Activated T-helper 17 cell treated with anti-CD3 and anti-CD28 coated beads, Interleukin-2, amount 50 U/mL, for 72 hours (primary cell): ENCODE measurements at regions not wholly inside any gene's neighbourhood (a gene's known extent, or its start where the extent isn't known, plus 50 kb on each side); places are given as distances from the start of the nearest gene placed in this dataset.
"Not testable (repeated sequence)": the region's sequence is repeated elsewhere in the genome, so short reads cannot be mapped to it uniquely, and the experiment has no call there.

Source experiments
- ATAC-seq: fragments of 150-1000 bp; cut with Tn5 transposase; replicated peaks from 2 replicates; pipeline ENCODE4 v1.10.0; 2021; ENCODE audit warnings: mild to moderate bottlenecking, moderate library complexity
- H3K27ac Mint-ChIP-seq: one replicate; pipeline ENCODE4 v1.8.0; 2022; ENCODE audit warnings: mixed read lengths
- H3K27me3 Mint-ChIP-seq: one replicate; pipeline ENCODE4 v1.8.0; 2022; ENCODE audit warnings: mixed read lengths
- H3K36me3 Mint-ChIP-seq: one replicate; pipeline ENCODE4 v1.8.0; 2022; ENCODE audit warnings: low read depth, mild to moderate bottlenecking, mixed read lengths
- H3K4me1 Mint-ChIP-seq: one replicate; pipeline ENCODE4 v1.8.0; 2022; ENCODE audit warnings: mixed read lengths
- H3K4me3 Mint-ChIP-seq: one replicate; pipeline ENCODE4 v1.8.0; 2022; ENCODE audit warnings: mild to moderate bottlenecking, mixed read lengths
- H3K9me3 Mint-ChIP-seq: one replicate; pipeline ENCODE4 v1.8.0; 2022; ENCODE audit warnings: mixed read lengths

DNA sequence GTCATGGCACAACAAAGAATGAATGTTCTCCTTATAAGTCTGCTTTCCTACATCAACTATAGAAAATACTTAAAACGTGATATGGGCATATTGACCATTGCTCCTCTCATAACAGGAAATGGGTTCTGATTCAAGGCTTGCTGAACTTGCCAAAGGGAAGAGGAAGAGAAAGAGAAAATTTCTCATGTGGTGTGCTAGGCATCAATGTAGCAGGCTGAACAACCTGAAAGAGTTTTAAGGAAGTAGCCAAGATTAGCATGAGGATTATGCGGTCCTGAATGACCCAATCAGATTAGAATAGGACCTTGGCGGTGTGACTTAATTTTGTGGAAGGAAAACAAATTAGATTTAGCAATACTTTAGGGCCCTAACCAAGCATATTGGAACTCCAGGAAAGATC, 617.7 kb upstream of the CDH11 start:
- no peaks in the 10 kb centered on the region for H3K4me1 Mint-ChIP-seq
- H3K4me3 Mint-ChIP-seq = no peak overlapping the region
- H3K9me3 Mint-ChIP-seq = peaks cover 12% of the 10 kb centered on the region
- no peaks in the 10 kb centered on the region for H3K36me3 Mint-ChIP-seq
- H3K27me3 Mint-ChIP-seq = no peaks in the 10 kb centered on the region
- no peak for ATAC-seq
- no peak overlapping the region for H3K27ac Mint-ChIP-seq

DNA sequence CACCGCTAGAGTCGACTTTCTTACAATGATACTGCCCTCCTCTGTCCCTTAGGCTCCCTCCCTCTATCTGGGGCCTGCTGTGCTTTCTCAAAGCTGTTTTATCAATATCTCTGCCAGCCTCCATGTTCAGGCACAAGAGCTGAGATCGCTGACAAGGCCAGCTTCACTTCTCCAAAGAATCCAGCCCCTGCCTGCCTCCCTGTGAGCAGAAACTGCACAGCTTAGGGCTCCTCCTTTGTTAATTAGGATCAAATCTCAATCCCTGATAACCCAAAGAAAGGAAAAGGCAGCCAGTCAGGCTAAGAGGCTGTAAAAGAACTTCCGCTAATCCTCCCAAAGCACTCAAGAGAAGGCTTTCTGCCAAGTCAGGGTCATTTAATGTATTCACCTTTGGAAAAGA, 616.0 kb upstream of the CDH11 start:
- Mint-ChIP-seq H3K27ac (no peak overlapping the region), H3K9me3 (peaks cover 5% of the 10 kb centered on the region), H3K36me3 (no peaks in the 10 kb centered on the region), H3K4me1 (no peaks in the 10 kb centered on the region), H3K27me3 (no peaks in the 10 kb centered on the region), H3K4me3 (no peak overlapping the region)
- no peak for ATAC-seq

DNA sequence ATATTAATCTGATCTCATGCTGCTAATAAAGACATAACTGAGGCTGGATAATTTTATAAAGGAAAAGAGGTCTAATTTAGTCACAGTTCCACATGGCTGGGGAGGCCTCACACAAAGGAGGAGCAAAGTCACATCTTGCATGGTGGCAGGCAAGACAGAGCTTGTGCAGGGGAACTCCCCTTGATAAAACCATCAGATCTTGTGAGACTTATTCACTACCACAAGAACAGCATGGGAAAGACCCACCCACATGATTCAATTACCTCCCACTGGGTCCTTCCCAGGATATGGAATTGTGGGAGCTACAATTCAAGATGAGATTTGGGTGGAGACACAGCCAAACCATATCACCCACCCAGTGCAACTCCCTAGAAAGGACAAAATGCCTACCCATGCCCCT, 613.8 kb upstream of the CDH11 start:
- H3K9me3 Mint-ChIP-seq, ATAC-seq, H3K27me3 Mint-ChIP-seq, H3K27ac Mint-ChIP-seq, H3K4me1 Mint-ChIP-seq, H3K36me3 Mint-ChIP-seq, H3K4me3 Mint-ChIP-seq: not testable (repeated sequence)

DNA sequence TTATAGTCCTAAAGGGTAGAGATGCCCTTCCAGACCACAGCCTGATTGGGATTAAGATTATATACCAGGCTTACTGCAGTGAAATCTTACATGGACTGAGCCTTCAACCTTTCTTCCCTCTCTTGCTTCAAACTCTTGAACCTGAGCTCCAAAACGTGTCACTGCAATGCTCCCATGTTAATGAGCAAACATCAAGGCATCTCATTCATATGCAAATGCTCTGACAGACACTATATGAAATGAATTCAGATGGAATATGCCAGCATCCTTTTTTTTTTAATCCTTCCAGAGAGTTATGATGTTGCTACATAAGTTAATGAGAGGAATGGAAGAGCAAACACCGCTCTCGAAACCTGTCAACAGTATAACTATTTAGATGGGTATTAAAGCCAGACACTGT, 611.9 kb upstream of the CDH11 start:
- Mint-ChIP-seq H3K9me3 (peaks cover 3% of the 10 kb centered on the region), H3K4me3 (no peak overlapping the region), H3K4me1 (no peaks in the 10 kb centered on the region), H3K27me3 (no peaks in the 10 kb centered on the region), H3K27ac (no peak overlapping the region), H3K36me3 (no peaks in the 10 kb centered on the region)
- ATAC-seq = no peak

- no peaks in the 10 kb centered on the region for H3K36me3 Mint-ChIP-seq
- H3K27ac Mint-ChIP-seq = no peak overlapping the region
- no peaks in the 10 kb centered on the region for H3K4me1 Mint-ChIP-seq
- H3K27me3 Mint-ChIP-seq = no peaks in the 10 kb centered on the region
- H3K4me3 Mint-ChIP-seq = no peak overlapping the region
- ATAC-seq = no peak
- peaks cover 3% of the 10 kb centered on the region for H3K9me3 Mint-ChIP-seq
Observed at GRCh38 chr16:65731833-65732232, 610.0 kb upstream of the CDH11 start.

DNA sequence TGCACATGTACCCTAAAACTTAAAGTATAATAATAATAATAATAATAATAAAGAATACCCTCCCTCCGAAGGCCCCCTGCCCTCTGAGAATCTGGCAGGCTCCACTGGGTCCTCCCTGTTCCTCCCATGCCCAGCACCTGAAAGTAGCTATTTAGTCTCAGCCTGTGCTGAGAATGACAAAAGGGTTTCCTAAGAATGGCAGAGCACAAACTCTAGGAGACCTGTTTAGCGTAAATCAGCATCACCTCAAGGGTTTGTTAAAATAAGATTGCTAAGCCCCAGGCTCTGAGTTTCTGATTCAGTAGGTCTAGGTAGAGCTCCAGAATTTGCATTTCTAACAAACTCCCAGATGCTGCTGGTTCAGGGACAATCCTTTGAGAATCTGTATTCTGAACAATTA, 606.8 kb upstream of the CDH11 start:
- H3K4me1 Mint-ChIP-seq = no peaks in the 10 kb centered on the region
- H3K9me3 Mint-ChIP-seq = peaks cover 3% of the 10 kb centered on the region
- no peak overlapping the region for H3K27ac Mint-ChIP-seq
- ATAC-seq = no peak
- no peaks in the 10 kb centered on the region for H3K36me3 Mint-ChIP-seq
- H3K27me3 Mint-ChIP-seq = no peaks in the 10 kb centered on the region
- no peak overlapping the region for H3K4me3 Mint-ChIP-seq

- peaks cover 3% of the 10 kb centered on the region for H3K9me3 Mint-ChIP-seq
Observed at GRCh38 chr16:65728167-65728566, 606.3 kb upstream of the CDH11 start.

DNA sequence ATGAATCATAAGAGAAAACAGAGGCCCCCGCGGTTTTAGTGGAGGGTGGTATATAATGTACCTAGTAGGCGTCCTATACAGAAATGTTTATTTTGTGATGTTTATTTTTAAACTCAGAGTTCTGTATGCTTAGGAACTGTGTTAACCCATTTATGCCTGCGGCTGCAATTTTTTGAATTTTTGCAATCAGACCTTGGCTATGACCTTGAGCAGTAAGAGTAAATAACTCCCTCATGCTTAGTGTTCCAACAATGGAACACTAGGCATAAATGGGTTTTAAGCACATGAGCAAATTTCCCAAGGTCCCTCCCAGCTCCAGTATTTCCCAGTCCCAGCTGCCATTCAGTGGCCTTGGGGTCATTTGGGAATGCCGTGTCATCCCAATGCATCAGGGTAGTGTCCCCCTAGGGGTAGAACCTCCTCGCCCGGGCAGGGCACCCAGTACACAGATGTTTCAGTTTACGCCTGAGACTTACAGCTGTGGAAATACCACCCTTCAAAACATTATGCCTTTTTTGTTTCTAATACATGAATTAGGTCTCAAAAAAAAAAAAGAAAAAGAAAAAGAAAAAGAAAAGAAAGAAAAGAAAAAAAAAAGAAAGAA, 605.8 kb upstream of the CDH11 start:
- Mint-ChIP-seq H3K9me3 (peaks cover 3% of the 10 kb centered on the region), H3K4me1 (no peaks in the 10 kb centered on the region), H3K4me3 (no peak overlapping the region), H3K27ac (no peak overlapping the region), H3K27me3 (no peaks in the 10 kb centered on the region), H3K36me3 (no peaks in the 10 kb centered on the region)
- ATAC-seq = no peak

More at GRCh38 chr16:65728167-65728566, 606.3 kb upstream of the CDH11 start:
- H3K27ac Mint-ChIP-seq = no peak overlapping the region
- H3K4me1 Mint-ChIP-seq = no peaks in the 10 kb centered on the region
- no peaks in the 10 kb centered on the region for H3K27me3 Mint-ChIP-seq
- ATAC-seq = no peak
- no peak overlapping the region for H3K4me3 Mint-ChIP-seq
- H3K36me3 Mint-ChIP-seq = no peaks in the 10 kb centered on the region

DNA sequence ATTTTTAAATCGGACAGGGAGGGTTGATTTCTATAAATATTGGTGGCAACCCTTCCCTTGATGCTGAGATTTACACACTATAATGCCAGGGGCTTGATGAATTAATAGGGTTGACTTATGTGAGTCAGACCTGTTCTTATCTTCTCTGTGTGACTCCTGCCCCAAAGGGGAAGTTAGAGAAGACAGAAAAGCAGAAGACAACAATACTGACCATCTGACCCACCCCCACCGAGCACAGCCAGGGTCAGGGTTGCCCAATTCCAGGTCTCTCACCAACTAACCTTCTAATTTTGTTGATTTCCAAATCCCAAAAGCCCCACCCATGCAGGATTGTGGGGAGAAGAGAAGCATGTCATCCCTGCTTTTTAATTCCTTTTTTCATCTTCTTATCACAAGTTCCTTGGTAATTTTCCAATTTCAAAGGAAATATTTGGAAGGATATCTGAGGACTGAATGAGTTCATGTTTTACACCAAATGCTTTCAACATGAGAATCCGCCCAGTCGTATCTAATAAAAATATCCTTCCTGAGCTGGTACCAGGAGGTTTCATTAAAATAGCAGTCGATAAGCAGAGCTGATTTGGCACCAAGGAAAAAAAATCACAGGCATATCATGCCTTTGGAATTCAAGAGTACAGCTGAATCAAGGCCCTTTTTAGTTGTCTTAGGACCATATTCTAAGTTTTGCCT, 603.4 kb upstream of the CDH11 start:
- H3K4me1 Mint-ChIP-seq = no peaks in the 10 kb centered on the region
- H3K27ac Mint-ChIP-seq = no peak overlapping the region
- ATAC-seq = no peak
- no peaks in the 10 kb centered on the region for H3K27me3 Mint-ChIP-seq
- no peaks in the 10 kb centered on the region for H3K9me3 Mint-ChIP-seq
- no peak overlapping the region for H3K4me3 Mint-ChIP-seq
- no peaks in the 10 kb centered on the region for H3K36me3 Mint-ChIP-seq

GRCh38 chr16:65722429-65722828, 600.6 kb upstream of the CDH11 start:
- H3K27ac Mint-ChIP-seq = no peak overlapping the region
- peaks cover 10% of the 10 kb centered on the region for H3K9me3 Mint-ChIP-seq
- no peak overlapping the region for H3K4me3 Mint-ChIP-seq
- H3K36me3 Mint-ChIP-seq = no peaks in the 10 kb centered on the region
- no peaks in the 10 kb centered on the region for H3K4me1 Mint-ChIP-seq
- H3K27me3 Mint-ChIP-seq = peaks cover 4% of the 10 kb centered on the region
- ATAC-seq = no peak

- Mint-ChIP-seq H3K36me3 (no peaks in the 10 kb centered on the region), H3K27ac (no peak overlapping the region), H3K4me3 (no peak overlapping the region), H3K27me3 (peaks cover 4% of the 10 kb centered on the region), H3K4me1 (no peaks in the 10 kb centered on the region), H3K9me3 (peaks cover 10% of the 10 kb centered on the region)
- no peak for ATAC-seq
Observed at GRCh38 chr16:65717846-65718245, 596.0 kb upstream of the CDH11 start.

DNA sequence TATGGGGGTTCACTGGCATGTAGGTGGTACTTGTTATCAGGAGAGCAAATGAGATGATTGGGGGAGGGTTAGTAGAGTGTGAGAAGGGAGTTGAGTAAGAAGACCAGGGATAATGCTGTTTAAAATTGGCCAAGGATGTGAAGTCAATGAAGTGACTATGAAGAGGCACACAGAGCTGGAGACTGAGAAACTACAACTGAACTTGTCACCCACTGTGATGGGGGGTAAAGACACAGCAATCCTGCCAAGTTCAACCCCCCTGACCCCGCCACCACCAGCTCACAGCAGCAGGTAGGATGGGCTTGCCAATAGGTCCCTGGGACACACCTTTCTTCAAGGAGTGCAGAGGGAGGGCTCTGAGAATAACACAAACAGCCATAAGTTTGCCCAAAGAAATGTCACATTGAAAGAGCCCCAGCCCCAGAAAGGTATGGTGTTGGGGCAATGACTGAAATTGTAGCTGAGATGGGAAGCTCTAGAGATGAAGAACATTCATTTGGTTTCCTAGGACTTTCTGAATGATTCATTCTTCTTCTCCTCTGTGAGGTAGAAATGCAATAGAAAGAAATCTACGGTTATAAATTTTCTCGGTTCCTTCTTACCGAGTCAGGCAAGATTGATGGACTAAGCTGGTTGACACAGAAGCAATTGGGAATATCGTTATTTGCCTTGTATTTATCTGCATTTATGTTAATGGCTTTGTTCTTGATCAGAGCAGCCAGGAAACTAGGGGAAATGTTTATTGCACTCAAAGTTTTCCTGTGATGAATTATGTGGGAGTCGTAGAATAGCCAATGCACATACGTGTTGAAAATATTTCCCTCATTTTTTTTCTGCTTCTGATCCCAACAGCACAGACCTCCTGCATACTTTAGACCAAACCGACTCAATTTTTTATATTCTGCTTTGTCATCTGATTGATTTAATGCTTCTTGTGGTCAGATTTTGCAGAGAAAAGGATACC, 595.2 kb upstream of the CDH11 start:
- Mint-ChIP-seq H3K9me3 (peaks cover 10% of the 10 kb centered on the region), H3K36me3 (no peaks in the 10 kb centered on the region), H3K27ac (no peak overlapping the region)

GRCh38 chr16:65713181-65713808, 591.4 kb upstream of the CDH11 start:
- H3K4me1 Mint-ChIP-seq = no peaks in the 10 kb centered on the region
- H3K36me3 Mint-ChIP-seq = no peaks in the 10 kb centered on the region
- H3K27me3 Mint-ChIP-seq = no peaks in the 10 kb centered on the region
- H3K4me3 Mint-ChIP-seq = no peak overlapping the region
- H3K27ac Mint-ChIP-seq = no peak overlapping the region
- no peak for ATAC-seq
- H3K9me3 Mint-ChIP-seq = peaks cover 4% of the 10 kb centered on the region

More for the DNA sequence above, 595.2 kb upstream of the CDH11 start:
- no peaks in the 10 kb centered on the region for H3K4me1 Mint-ChIP-seq
- ATAC-seq = no peak
- H3K27me3 Mint-ChIP-seq = peaks cover 4% of the 10 kb centered on the region
- H3K4me3 Mint-ChIP-seq = no peak overlapping the region

- no peak overlapping the region for H3K27ac Mint-ChIP-seq
- H3K27me3 Mint-ChIP-seq = no peaks in the 10 kb centered on the region
- H3K36me3 Mint-ChIP-seq = no peaks in the 10 kb centered on the region
- no peaks in the 10 kb centered on the region for H3K4me1 Mint-ChIP-seq
- peaks cover 4% of the 10 kb centered on the region for H3K9me3 Mint-ChIP-seq
- ATAC-seq = no peak
- no peak overlapping the region for H3K4me3 Mint-ChIP-seq
Observed at GRCh38 chr16:65710107-65710506, 588.2 kb upstream of the CDH11 start.
